ENCODE measurements at regions not wholly inside any gene's neighbourhood (a gene's known extent, or its start where the extent isn't known, plus 50 kb on each side); places are given as distances from the start of the nearest gene placed in this dataset.
A peak's percentile ranks its signal among the peaks of the same experiment; 100 is the strongest.

GRCh38 chrX:13266641-13267345, 53.1 kb downstream of the ATXN3L start:
- no peak for DNase-seq

DNA sequence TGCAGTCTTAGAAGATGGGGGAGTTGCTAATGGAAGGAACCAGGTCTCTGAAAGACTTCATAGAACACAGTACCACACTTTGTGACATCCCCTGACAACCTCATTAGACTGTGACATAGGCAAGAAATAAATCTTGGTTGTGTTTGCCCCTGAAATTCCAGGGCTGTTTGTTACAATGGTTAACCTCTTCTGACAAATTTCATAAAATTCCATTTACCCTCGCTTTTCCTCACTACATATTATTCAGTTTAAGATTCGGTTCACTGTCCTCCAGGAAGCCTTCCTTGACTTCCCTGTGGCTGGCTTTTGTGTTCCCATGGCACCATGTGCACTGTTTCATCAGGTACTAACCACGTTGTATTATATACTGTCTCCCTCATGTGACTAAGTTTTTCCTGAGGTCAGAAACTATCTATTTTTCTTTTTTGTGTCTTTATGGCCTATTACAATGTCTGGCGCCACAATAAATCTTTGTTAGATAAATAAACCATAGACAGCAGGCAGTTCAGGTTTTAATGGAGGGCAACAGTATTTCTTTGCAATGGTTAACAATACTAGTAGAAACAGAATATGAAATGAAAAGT, 54.2 kb downstream of the ATXN3L start:
- no peak for DNase-seq

- DNase-seq, result no peak
These were observed 54.7 kb downstream of the ATXN3L start for GRCh38 chrX:13265111-13265510.

DNA sequence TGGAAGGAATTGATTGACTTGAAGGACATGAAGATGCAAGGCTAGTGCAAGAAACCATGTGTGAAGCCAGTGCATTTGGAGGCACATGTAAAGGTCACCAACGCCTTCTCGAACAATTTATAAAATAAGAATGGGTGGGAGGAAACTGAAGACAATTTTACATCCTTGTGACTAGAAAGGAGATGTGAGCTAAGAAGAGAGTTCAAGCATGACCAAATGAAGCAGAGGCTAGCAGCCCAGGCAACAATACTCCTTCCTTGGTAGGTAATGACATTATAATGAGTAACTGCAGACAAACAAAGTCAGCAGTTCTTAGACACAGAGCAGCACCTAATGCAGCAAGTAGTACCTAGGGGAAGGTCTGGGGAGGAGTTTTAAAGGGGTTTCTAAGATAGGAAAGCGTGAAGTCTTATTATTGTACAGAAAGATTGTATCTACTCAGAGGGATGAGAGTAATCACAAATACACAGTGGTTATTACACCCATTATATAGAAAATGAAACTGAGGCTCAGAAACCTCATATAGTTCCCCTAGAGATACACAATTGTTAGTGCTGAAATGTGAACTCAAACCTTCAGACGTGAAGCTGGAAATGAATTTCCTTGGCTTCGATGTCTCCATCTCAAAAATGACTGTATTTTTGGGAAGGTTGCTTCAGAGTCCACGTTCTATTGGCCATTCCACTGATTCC, 56.1 kb downstream of the ATXN3L start:
- no peak for DNase-seq

GRCh38 chrX:13261348-13261747, 58.5 kb downstream of the ATXN3L start:
- DNase-seq, result no peak

DNA sequence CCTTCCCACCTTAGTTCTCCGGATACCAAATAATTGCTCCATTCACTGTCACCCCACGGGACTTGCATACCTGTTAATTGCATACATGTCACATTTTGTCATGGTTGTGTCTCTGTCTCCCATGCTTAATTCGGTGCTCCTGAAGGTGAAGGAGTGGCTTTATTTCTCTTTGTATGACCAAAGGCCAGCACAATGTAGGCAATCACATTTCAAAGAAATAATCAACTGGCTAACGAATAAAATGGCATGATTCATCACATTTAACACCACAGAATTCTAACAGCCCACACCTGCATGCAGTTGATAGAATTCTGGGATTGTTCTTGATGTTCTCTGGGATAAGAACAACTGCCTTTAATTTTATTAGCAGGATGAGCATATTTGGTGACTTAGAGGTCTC, 59.3 kb downstream of the ATXN3L start:
- no peak for DNase-seq

GRCh38 chrX:13258725-13259124, 61.1 kb downstream of the ATXN3L start:
- DNase-seq, result no peak

- DNase-seq, result peak in 1 of 2 donors; percentile 37
These were observed 61.8 kb downstream of the ATXN3L start for GRCh38 chrX:13258052-13258444.

- no peak for DNase-seq
These were observed 62.4 kb downstream of the ATXN3L start for GRCh38 chrX:13257223-13258051.

GRCh38 chrX:13256603-13257002, 63.2 kb downstream of the ATXN3L start:
- no peak for DNase-seq

DNA sequence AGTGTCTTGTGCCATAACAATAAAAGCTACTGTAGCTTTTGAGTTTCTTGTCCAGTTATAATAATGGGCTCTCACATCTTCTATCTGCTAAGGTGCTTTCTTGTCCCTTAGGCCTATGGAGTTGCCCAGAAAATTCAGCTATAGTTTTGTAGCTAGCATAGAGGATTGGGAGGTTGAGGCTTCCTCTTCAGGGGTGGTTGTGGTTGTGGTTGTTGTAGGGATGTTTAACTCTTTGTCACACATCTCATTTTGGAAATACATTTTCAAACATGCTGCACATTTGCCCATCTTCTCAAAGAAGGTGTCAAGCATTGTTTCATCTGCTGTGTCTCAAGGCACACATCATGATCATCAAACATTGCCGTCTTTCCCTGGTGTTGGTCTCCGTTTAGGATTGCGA, 65.0 kb downstream of the ATXN3L start:
- no peak for DNase-seq

DNA sequence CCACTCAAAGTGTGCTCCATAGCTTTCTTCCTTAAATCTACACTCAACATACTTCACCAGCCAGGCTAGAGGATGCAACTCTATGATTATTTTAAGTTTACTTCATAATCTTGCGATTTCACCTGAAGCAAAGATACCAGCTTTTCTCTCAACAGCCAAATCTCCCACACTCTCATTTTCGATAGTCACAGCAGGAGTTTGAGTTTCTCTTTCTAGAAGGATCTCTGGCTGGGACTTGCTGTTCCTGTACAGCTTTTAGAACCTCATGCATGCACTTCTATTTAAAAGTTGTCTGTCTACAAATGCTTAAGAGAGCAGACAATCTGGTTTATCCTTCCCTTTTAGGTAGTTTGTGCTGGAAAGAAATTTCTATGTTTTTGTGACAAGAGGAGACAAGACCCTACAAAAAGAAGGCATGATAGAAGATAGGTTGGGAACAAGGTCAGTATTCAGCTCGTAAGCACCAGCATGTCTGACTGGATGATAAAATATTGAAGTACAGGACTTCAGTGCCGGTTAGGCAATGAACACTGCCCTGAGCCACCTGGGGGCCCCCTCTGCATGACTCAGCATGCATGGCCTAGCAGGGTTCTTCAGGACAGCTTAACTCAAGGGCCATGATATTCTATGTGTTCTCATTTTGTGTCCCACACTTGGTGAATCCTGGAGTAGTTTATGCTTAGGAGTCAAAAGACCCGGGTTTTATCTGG, 65.6 kb downstream of the ATXN3L start:
- DNase-seq, result no peak

GRCh38 chrX:13253223-13253622, 66.6 kb downstream of the ATXN3L start:
- no peak for DNase-seq

- DNase-seq, result no peak
These were observed 67.1 kb downstream of the ATXN3L start for GRCh38 chrX:13252726-13253125.

GRCh38 chrX:13250826-13251580, 68.8 kb downstream of the ATXN3L start:
- DNase-seq, result peak; percentile 76 to 93

GRCh38 chrX:13248867-13249486, 70.9 kb downstream of the ATXN3L start:
- no peak for DNase-seq

DNA sequence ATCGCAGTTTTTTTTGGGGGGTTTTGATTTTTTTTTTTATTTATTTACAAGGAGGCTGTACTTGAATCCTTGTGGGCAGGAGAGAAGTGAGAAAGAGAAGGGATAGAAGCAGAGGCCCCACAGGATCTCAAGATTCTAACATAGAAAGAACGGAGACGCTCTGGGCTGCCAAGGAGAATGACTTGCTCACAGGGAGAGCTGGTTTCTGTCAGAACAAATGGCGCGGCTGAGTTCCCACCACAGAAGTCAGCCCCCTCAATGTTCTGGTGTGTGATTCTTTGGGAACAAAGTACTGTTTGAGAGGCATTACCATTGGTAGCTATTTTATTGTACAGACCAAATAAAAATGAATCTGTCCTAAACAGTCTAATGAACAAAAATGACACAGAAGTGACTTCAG, 80.6 kb downstream of the ATXN3L start:
- no peak for DNase-seq

GRCh38 chrX:13235930-13236329, 83.9 kb downstream of the ATXN3L start:
- no peak for DNase-seq

DNA sequence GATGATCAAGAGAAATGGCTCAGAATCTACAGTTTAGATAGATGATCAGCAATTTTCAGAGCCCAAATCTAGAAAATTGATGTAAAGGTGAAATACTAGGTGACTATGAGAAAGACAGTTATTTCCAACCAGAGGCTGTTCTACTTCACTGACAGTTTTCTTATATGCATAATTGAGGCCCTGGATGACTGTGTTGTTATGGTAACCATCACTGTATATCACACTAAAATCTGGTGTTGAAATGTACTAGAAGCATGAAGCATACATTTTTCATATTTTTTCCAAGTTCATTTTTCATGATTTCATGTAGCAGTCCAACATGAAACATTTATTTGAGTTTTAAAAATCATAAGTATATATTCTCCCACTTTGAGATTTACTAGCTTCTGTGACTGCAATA, 87.4 kb downstream of the ATXN3L start:
- DNase-seq, result no peak

DNA sequence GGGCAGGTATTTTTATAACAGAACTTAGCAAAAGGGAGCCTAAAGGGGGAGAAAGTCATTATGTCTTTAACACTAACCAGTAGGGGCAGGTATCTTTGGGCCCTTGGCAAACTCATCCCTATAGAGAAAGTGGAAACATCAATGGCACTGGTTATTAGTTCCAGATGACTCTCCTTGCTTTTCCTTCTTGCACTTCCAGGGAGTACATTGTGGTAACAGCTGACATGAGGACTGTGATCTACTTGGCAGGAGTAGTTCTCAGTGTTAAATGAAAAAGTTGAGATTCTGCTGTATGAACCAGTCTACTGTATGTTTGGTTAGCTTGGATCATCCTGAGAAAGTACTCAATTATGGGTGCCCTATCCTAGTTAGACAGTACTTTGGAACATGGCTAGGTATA, 93.6 kb downstream of the ATXN3L start:
- no peak for DNase-seq

GRCh38 chrX:13223868-13224567, 95.8 kb downstream of the ATXN3L start:
- DNase-seq, result peak in 1 of 2 donors; percentile 19
